HT-29 (cell line): ENCODE measurements at regions not wholly inside any gene's neighbourhood (a gene's known extent, or its start where the extent isn't known, plus 50 kb on each side); places are given as distances from the start of the nearest gene placed in this dataset.
A peak's percentile ranks its signal among the peaks of the same experiment; 100 is the strongest.

Experiments
- DNase-seq: peaks from one replicate; pipeline ENCODE4 v3.0.0-alpha.2; 2015; ENCODE audit warnings: low spot score

GRCh38 chr13:71087006-71087405 is 780.0 kb downstream of the DACH1 start:
- DNase-seq: no peak

GRCh38 chr13:71082631-71083030 is 784.4 kb downstream of the DACH1 start:
- no peak for DNase-seq

- DNase-seq: no peak
Observed at GRCh38 chr13:71079638-71080037, 787.4 kb downstream of the DACH1 start.

GRCh38 chr13:71068041-71068440 is 799.0 kb downstream of the DACH1 start:
- no peak for DNase-seq

GRCh38 chr13:71067165-71067815 is 799.7 kb downstream of the DACH1 start:
- no peak for DNase-seq

- no peak for DNase-seq
Observed at GRCh38 chr13:71056581-71056980, 810.4 kb downstream of the DACH1 start.

GRCh38 chr13:71055644-71056043 is 811.4 kb downstream of the DACH1 start:
- no peak for DNase-seq

- DNase-seq: no peak
Observed at GRCh38 chr13:71055047-71055446, 812.0 kb downstream of the DACH1 start.

- DNase-seq: no peak
Observed at GRCh38 chr13:71054358-71054757, 812.6 kb downstream of the DACH1 start.

- DNase-seq: no peak
Observed at GRCh38 chr13:71051573-71051972, 815.4 kb downstream of the DACH1 start.

- DNase-seq: no peak
Observed at GRCh38 chr13:71046360-71047079, 820.5 kb downstream of the DACH1 start.

- DNase-seq: no peak
Observed at GRCh38 chr13:71045101-71045500, 821.9 kb downstream of the DACH1 start.

- no peak for DNase-seq
Observed at GRCh38 chr13:71039440-71039839, 827.6 kb downstream of the DACH1 start.

- no peak for DNase-seq
Observed at GRCh38 chr13:71034018-71034417, 833.0 kb downstream of the DACH1 start.

- DNase-seq: no peak
Observed at GRCh38 chr13:71033026-71033425, 834.0 kb downstream of the DACH1 start.

GRCh38 chr13:71030784-71031183 is 836.2 kb downstream of the DACH1 start:
- no peak for DNase-seq

- DNase-seq: no peak
Observed at GRCh38 chr13:71028884-71029283, 838.1 kb downstream of the DACH1 start.

- DNase-seq: no peak
Observed at GRCh38 chr13:71021825-71022422, 845.1 kb downstream of the DACH1 start.

- no peak for DNase-seq
Observed at GRCh38 chr13:71018995-71019394, 848.0 kb downstream of the DACH1 start.

GRCh38 chr13:71018544-71018943 is 848.5 kb downstream of the DACH1 start:
- DNase-seq: no peak

GRCh38 chr13:71017607-71018006 is 849.4 kb downstream of the DACH1 start:
- peak; percentile 34 for DNase-seq

- DNase-seq: no peak
Observed at GRCh38 chr13:71015516-71015915, 851.5 kb downstream of the DACH1 start.

GRCh38 chr13:71015021-71015420 is 852.0 kb downstream of the DACH1 start:
- no peak for DNase-seq
